ENCODE measurements at regions not wholly inside any gene's neighbourhood (a gene's known extent, or its start where the extent isn't known, plus 50 kb on each side); places are given as distances from the start of the nearest gene placed in this dataset.

- peak; percentile 71 for DNase-seq (ENCODE audit: low spot score)
Observed at GRCh38 chr13:40336228-40337221, 329.9 kb downstream of the FOXO1 start.

- no peak for DNase-seq (ENCODE audit: low spot score)
Observed at GRCh38 chr13:40337651-40338050, 328.8 kb downstream of the FOXO1 start.

- DNase-seq (ENCODE audit: low spot score), result no peak
Observed at GRCh38 chr13:40338217-40338616, 328.2 kb downstream of the FOXO1 start.

- peak; percentile 78 for DNase-seq (ENCODE audit: low spot score)
Observed at GRCh38 chr13:40340368-40341095, 325.9 kb downstream of the FOXO1 start.

GRCh38 chr13:40341096-40341471 lies 325.4 kb downstream of the FOXO1 start:
- DNase-seq (ENCODE audit: low spot score), result no peak

GRCh38 chr13:40341501-40341900 lies 324.9 kb downstream of the FOXO1 start:
- no peak for DNase-seq (ENCODE audit: low spot score)

GRCh38 chr13:40342461-40342860 lies 324.0 kb downstream of the FOXO1 start:
- DNase-seq (ENCODE audit: low spot score), result no peak

GRCh38 chr13:40342901-40343300 lies 323.5 kb downstream of the FOXO1 start:
- DNase-seq (ENCODE audit: low spot score), result no peak

- DNase-seq (ENCODE audit: low spot score), result no peak
Observed at GRCh38 chr13:40343550-40344269, 322.7 kb downstream of the FOXO1 start.

GRCh38 chr13:40344270-40345148 lies 321.9 kb downstream of the FOXO1 start:
- DNase-seq (ENCODE audit: low spot score), result peak; percentile 36

- no peak for DNase-seq (ENCODE audit: low spot score)
Observed at GRCh38 chr13:40345149-40345514, 321.3 kb downstream of the FOXO1 start.

- DNase-seq (ENCODE audit: low spot score), result no peak
Observed at GRCh38 chr13:40345654-40346372, 320.6 kb downstream of the FOXO1 start.

- DNase-seq (ENCODE audit: low spot score), result no peak
Observed at GRCh38 chr13:40346592-40346991, 319.8 kb downstream of the FOXO1 start.

GRCh38 chr13:40348096-40348679 lies 318.3 kb downstream of the FOXO1 start:
- DNase-seq (ENCODE audit: low spot score), result no peak

- no peak for DNase-seq (ENCODE audit: low spot score)
Observed at GRCh38 chr13:40350283-40350992, 316.0 kb downstream of the FOXO1 start.

- DNase-seq (ENCODE audit: low spot score), result no peak
Observed at GRCh38 chr13:40351537-40352379, 314.7 kb downstream of the FOXO1 start.

GRCh38 chr13:40352380-40352778 lies 314.1 kb downstream of the FOXO1 start:
- DNase-seq (ENCODE audit: low spot score), result no peak

GRCh38 chr13:40352802-40353562 lies 313.5 kb downstream of the FOXO1 start:
- no peak for DNase-seq (ENCODE audit: low spot score)
